ENCODE measurements at regions not wholly inside any gene's neighbourhood (a gene's known extent, or its start where the extent isn't known, plus 50 kb on each side); places are given as distances from the start of the nearest gene placed in this dataset.

GRCh38 chr21:38912102-38912629, 106.4 kb downstream of the ETS2 start:
- TF ChIP-seq CTCF (IDR thresholded peaks at IDR 0.05): no peak
- TF ChIP-seq POLR2A (IDR thresholded peaks at IDR 0.05): no peak
